ENCODE measurements at regions not wholly inside any gene's neighbourhood (a gene's known extent, or its start where the extent isn't known, plus 50 kb on each side); places are given as distances from the start of the nearest gene placed in this dataset.

DNA sequence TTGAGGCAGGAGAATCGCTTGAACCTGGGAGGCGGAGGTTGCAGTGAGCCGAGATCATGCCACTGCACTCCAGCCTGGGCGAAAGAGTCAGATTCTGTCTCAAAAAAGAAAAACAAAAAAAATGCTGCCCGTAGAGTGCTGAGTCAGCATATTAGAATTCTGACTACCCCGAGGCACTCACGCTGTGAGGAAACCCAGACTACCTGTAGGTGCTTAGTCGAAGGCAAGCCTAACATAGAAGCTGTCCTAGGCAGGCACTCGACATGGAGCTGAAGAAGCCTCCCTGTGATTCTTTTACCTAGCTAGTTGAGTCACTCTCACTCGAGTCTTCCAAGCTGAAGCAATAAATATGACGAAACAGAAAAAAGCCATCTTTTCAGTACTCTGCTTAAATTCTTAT is 1323.2 kb upstream of the DDX18 start:
- Histone ChIP-seq H3K36me3 (ENCODE audit: control insufficient read depth in 2 of 2, extremely low read depth in 1 of 2, insufficient read depth in 2 of 2, low read length in 2 of 2) (no peaks in the 10 kb centered on the region), H2AFZ (ENCODE audit: control insufficient read depth, low read length) (no peak overlapping the region), H3K4me1 (ENCODE audit: control insufficient read depth, extremely low read depth, insufficient read depth, low read length) (no peaks in the 10 kb centered on the region), H3K4me2 (ENCODE audit: control insufficient read depth, extremely low read depth, insufficient read depth, low read depth, low read length) (no peak overlapping the region), H3K9me3 (ENCODE audit: control insufficient read depth, low read depth, low read length) (no peaks in the 10 kb centered on the region), H3K79me2 (ENCODE audit: control insufficient read depth, insufficient read depth, low read length) (no peaks in the 10 kb centered on the region), H3K4me3 (ENCODE audit: control insufficient read depth in 2 of 3, extremely low read depth in 1 of 3, insufficient read depth in 2 of 3, low read depth in 1 of 3, low read length in 3 of 3) (no peak overlapping the region), H3K9me1 (ENCODE audit: control insufficient read depth, extremely low read depth, insufficient read depth, low read length) (no peaks in the 10 kb centered on the region), H3K9ac (ENCODE audit: control insufficient read depth, extremely low read depth, insufficient read depth, low read length) (no peak overlapping the region), H3K27ac (ENCODE audit: control insufficient read depth, insufficient read depth, low read length) (no peak overlapping the region), H3K27me3 (ENCODE audit: control insufficient read depth, extremely low read depth, insufficient read depth, low read length) (no peaks in the 10 kb centered on the region), H4K20me1 (ENCODE audit: control insufficient read depth, extremely low read depth, insufficient read depth, low read length) (no peaks in the 10 kb centered on the region)
- no peak for TF ChIP-seq EZH2 (IDR thresholded peaks at IDR 0.05; ENCODE audit: low read length)
- TF ChIP-seq, protein P1, sequence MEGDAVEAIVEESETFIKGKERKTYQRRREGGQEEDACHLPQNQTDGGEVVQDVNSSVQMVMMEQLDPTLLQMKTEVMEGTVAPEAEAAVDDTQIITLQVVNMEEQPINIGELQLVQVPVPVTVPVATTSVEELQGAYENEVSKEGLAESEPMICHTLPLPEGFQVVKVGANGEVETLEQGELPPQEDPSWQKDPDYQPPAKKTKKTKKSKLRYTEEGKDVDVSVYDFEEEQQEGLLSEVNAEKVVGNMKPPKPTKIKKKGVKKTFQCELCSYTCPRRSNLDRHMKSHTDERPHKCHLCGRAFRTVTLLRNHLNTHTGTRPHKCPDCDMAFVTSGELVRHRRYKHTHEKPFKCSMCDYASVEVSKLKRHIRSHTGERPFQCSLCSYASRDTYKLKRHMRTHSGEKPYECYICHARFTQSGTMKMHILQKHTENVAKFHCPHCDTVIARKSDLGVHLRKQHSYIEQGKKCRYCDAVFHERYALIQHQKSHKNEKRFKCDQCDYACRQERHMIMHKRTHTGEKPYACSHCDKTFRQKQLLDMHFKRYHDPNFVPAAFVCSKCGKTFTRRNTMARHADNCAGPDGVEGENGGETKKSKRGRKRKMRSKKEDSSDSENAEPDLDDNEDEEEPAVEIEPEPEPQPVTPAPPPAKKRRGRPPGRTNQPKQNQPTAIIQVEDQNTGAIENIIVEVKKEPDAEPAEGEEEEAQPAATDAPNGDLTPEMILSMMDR (optimal IDR thresholded peaks at IDR 0.05 in 1 of 3, IDR thresholded peaks at IDR 0.05 in 1 of 3, conservative IDR thresholded peaks at IDR 0.05 in 1 of 3; ENCODE audit: extremely low read depth in 1 of 3, insufficient read depth in 2 of 3, low read length in 3 of 3), result no peak
- dilution Hi-C loops (cut with MboI; ENCODE audit: extremely low pct_ligation_motif_present, low sequenced_read_pairs), result no loop called here
- FAIRE-seq (no peak), DNase-seq (ENCODE audit: low read depth, low spot score) (no peak)

DNA sequence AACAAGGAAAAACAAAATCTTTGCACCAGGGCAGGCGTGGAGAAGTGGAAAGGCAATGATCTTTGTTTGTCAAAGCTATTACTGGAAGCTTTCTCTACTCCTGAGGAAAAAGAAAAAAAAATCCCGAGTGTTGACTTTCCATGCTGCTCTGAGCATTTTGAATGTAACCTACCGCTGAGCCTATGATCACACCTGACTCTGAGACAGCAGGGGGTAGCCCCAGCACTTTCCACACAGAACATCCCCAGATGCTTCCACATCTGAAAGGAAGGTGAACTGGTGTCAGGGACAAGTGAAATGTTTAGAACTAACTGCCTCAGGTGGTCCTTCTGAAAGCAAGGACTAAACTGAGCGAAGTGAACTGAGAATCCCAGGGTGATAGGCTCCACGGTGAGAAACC is 1315.1 kb upstream of the DDX18 start:
- Histone ChIP-seq H3K4me1 (ENCODE audit: control insufficient read depth, extremely low read depth, insufficient read depth, low read length) (no peaks in the 10 kb centered on the region), H3K4me3 (ENCODE audit: control insufficient read depth in 2 of 3, extremely low read depth in 1 of 3, insufficient read depth in 2 of 3, low read depth in 1 of 3, low read length in 3 of 3) (no peak overlapping the region), H3K79me2 (ENCODE audit: control insufficient read depth, insufficient read depth, low read length) (no peaks in the 10 kb centered on the region), H4K20me1 (ENCODE audit: control insufficient read depth, extremely low read depth, insufficient read depth, low read length) (no peaks in the 10 kb centered on the region), H3K4me2 (ENCODE audit: control insufficient read depth, extremely low read depth, insufficient read depth, low read depth, low read length) (no peak overlapping the region), H3K9ac (ENCODE audit: control insufficient read depth, extremely low read depth, insufficient read depth, low read length) (no peak overlapping the region), H2AFZ (ENCODE audit: control insufficient read depth, low read length) (no peak overlapping the region), H3K9me3 (ENCODE audit: control insufficient read depth, low read depth, low read length) (no peaks in the 10 kb centered on the region), H3K27ac (ENCODE audit: control insufficient read depth, insufficient read depth, low read length) (no peak overlapping the region), H3K9me1 (ENCODE audit: control insufficient read depth, extremely low read depth, insufficient read depth, low read length) (no peaks in the 10 kb centered on the region), H3K36me3 (ENCODE audit: control insufficient read depth in 2 of 2, extremely low read depth in 1 of 2, insufficient read depth in 2 of 2, low read length in 2 of 2) (no peaks in the 10 kb centered on the region), H3K27me3 (ENCODE audit: control insufficient read depth, extremely low read depth, insufficient read depth, low read length) (no peaks in the 10 kb centered on the region)
- no peak for FAIRE-seq
- no peak for TF ChIP-seq EZH2 (IDR thresholded peaks at IDR 0.05; ENCODE audit: low read length)
- TF ChIP-seq, protein P1 (optimal IDR thresholded peaks at IDR 0.05 in 1 of 3, IDR thresholded peaks at IDR 0.05 in 1 of 3, conservative IDR thresholded peaks at IDR 0.05 in 1 of 3; ENCODE audit: extremely low read depth in 1 of 3, insufficient read depth in 2 of 3, low read length in 3 of 3), result no peak
- DNase-seq (ENCODE audit: low read depth, low spot score), result no peak
- dilution Hi-C loops (cut with MboI; ENCODE audit: extremely low pct_ligation_motif_present, low sequenced_read_pairs), result no loop called here
